Ectodermal cell (in vitro differentiated cells): ENCODE measurements at regions not wholly inside any gene's neighbourhood (a gene's known extent, or its start where the extent isn't known, plus 50 kb on each side); places are given as distances from the start of the nearest gene placed in this dataset.
"Not testable (repeated sequence)": the region's sequence is repeated elsewhere in the genome, so short reads cannot be mapped to it uniquely, and the experiment has no call there.

Source experiments
- H3K27ac ChIP-seq: 2 replicates; pipeline ENCODE4 v1.7.0; 2013; ENCODE audit warnings: mild to moderate bottlenecking, low read depth, low read length; ENCODE audit not compliant: insufficient read depth, poor library complexity, severe bottlenecking
- H3K27me3 ChIP-seq: 2 replicates; pipeline ENCODE4 v1.7.0; 2013; ENCODE audit warnings: mild to moderate bottlenecking, low read length; ENCODE audit not compliant: insufficient read depth, control insufficient read depth, poor library complexity, severe bottlenecking
- H3K36me3 ChIP-seq: one replicate; pipeline ENCODE4 v1.7.0; 2013; ENCODE audit warnings: low read length; ENCODE audit not compliant: control insufficient read depth, insufficient read depth
- H3K4me1 ChIP-seq: one replicate; pipeline ENCODE4 v1.7.0; 2013; ENCODE audit warnings: low read length; ENCODE audit not compliant: control insufficient read depth, insufficient read depth
- H3K4me3 ChIP-seq: 2 replicates; pipeline ENCODE4 v1.7.0; 2013; ENCODE audit warnings: low read depth, low read length, control low read depth; ENCODE audit not compliant: insufficient read depth
- H3K9me3 ChIP-seq: 2 replicates; pipeline ENCODE4 v1.7.0; 2013; ENCODE audit warnings: mild to moderate bottlenecking, low read length, moderate library complexity; ENCODE audit not compliant: control insufficient read depth
- WGBS, 2 experiments: methylation state at CpG; one replicate each; pipeline ENCODE4 v1.1.7; 2013; ENCODE audit warnings: missing lambda C conversion rate in 2 of 2; 5-methylcytosine and 5-hydroxymethylcytosine counted together

GRCh38 chr4:176614793-176615192 lies 177.9 kb downstream of the VEGFC start:
- WGBS, 2 experiments: no CpG with 5 or more reads among the region's 3 CpGs
- H3K27ac ChIP-seq: no peak overlapping the region
- no peaks in the 10 kb centered on the region for H3K36me3 ChIP-seq
- H3K4me1 ChIP-seq: no peaks in the 10 kb centered on the region
- no peaks in the 10 kb centered on the region for H3K9me3 ChIP-seq
- H3K4me3 ChIP-seq: no peak overlapping the region
- no peaks in the 10 kb centered on the region for H3K27me3 ChIP-seq

- H3K4me3 ChIP-seq: no peak overlapping the region
- no peaks in the 10 kb centered on the region for H3K36me3 ChIP-seq
- H3K4me1 ChIP-seq: no peaks in the 10 kb centered on the region
- H3K9me3 ChIP-seq: no peaks in the 10 kb centered on the region
- H3K27me3 ChIP-seq: no peaks in the 10 kb centered on the region
- H3K27ac ChIP-seq: no peak overlapping the region
- 91 to 95% methylated on average over 1 of the region's 2 CpGs for WGBS, 2 experiments
These were observed 176.6 kb downstream of the VEGFC start for GRCh38 chr4:176616151-176616550.

DNA sequence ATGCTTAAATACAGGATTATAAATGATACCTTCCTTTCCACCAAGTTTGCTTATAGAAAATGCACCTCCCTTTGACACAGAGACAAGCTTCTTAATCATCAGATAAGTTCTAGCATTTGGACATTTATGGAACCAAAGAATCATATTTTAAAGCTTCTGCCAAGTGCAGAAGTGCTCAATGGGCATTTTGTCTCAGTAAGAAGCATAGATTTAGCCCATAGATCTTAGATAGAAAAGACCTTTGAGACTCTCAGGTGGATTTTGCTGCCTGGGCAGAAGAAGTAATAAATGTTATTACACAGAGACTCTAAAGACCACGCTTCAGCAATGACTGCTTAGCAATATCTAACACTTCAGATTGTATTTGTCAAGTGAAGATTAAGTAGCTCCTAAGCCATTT lies 174.6 kb downstream of the VEGFC start:
- Histone ChIP-seq H3K9me3 (no peaks in the 10 kb centered on the region), H3K4me3 (no peak overlapping the region), H3K36me3 (no peaks in the 10 kb centered on the region), H3K27ac (no peak overlapping the region), H3K4me1 (no peaks in the 10 kb centered on the region), H3K27me3 (no peaks in the 10 kb centered on the region)
- WGBS, 2 experiments: 94% methylated on average over 1 of the region's 1 CpG; no CpG with 5 or more reads in 1 of the 2 experiments

DNA sequence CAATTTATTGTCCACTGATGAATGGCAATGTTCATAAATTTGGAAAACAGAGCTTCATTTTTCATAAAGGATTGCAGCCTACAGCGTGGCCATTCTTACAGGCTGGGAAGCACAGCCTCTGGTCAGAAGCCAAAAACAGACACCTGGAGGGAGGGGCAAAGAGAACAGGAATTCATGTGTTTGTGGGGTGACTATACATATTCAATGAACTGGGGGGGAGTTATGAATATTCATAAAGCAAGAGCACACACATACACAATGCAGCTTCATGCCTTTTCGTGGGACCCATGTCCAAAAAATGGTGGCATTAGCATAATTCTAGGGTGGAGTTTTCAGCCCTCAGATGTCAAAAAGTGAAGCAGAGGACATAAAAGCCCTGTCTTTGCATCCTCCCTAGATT lies 173.3 kb downstream of the VEGFC start:
- H3K27ac ChIP-seq: no peak overlapping the region
- H3K4me3 ChIP-seq: no peak overlapping the region
- H3K27me3 ChIP-seq: no peaks in the 10 kb centered on the region
- H3K9me3 ChIP-seq: no peaks in the 10 kb centered on the region
- H3K36me3 ChIP-seq: no peaks in the 10 kb centered on the region
- no peaks in the 10 kb centered on the region for H3K4me1 ChIP-seq
- WGBS, 2 experiments: 86 to 100% methylated on average over 2 of the region's 2 CpGs

- no peak overlapping the region for H3K27ac ChIP-seq
- H3K27me3 ChIP-seq: no peaks in the 10 kb centered on the region
- no peak overlapping the region for H3K4me3 ChIP-seq
- H3K9me3 ChIP-seq: no peaks in the 10 kb centered on the region
- no peaks in the 10 kb centered on the region for H3K36me3 ChIP-seq
- no peaks in the 10 kb centered on the region for H3K4me1 ChIP-seq
- 92 to 100% methylated on average over 2 of the region's 2 CpGs for WGBS, 2 experiments
These were observed 170.3 kb downstream of the VEGFC start for GRCh38 chr4:176622251-176622948.

- not testable (repeated sequence) for H3K36me3 ChIP-seq
- 95 to 97% methylated on average over 37 of the region's 37 CpGs for WGBS, 2 experiments
These were observed 167.6 kb downstream of the VEGFC start for GRCh38 chr4:176624983-176625610.

DNA sequence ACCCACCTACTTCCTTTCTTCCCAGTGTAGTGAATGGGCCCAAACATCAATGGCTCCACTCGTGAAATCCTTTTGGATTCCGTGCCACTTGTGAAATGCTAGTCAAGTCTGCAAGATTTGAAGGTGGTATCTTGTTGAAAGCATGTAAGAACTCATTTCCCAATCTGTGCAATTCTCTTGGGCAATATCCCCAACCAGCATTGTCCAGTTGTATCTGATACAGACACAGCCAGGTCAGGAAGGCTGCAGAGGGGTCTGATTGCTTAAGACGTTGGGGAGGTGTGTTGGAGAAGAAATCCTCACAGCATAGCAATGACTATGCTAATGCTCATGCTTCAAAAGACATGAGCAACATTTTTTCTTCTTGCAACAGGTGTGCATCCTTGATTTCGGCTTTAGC lies 164.8 kb downstream of the VEGFC start:
- H3K27ac ChIP-seq: no peak overlapping the region
- no peaks in the 10 kb centered on the region for H3K9me3 ChIP-seq
- 94 to 96% methylated on average over 3 to 4 of the region's 4 CpGs for WGBS, 2 experiments
- no peak overlapping the region for H3K4me3 ChIP-seq
- H3K36me3 ChIP-seq: no peaks in the 10 kb centered on the region
- H3K27me3 ChIP-seq: no peaks in the 10 kb centered on the region
- no peaks in the 10 kb centered on the region for H3K4me1 ChIP-seq

More at GRCh38 chr4:176624983-176625610, 167.6 kb downstream of the VEGFC start:
- not testable (repeated sequence) for H3K4me1 ChIP-seq, H3K27me3 ChIP-seq, H3K4me3 ChIP-seq, H3K9me3 ChIP-seq, H3K27ac ChIP-seq

DNA sequence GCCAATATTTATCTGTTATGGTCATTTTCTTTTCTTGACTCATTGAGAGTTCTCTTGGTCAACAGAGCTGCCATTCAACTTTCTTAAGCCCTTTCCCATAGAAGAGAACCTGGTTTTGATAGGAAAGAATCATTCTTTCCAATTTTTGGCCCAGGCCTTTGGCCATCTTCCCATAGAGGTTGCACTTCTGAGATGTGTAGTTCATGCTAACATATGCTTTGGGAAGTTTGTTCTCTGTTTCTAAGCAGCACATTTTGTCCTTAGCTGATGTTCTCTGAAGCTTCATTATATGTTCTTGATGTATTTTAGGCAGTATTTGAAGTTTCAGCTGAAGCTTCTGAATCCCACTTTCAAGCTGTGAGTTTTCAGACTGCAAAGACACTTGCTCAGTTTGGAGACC lies 161.1 kb downstream of the VEGFC start:
- Histone ChIP-seq H3K36me3 (no peaks in the 10 kb centered on the region), H3K9me3 (no peaks in the 10 kb centered on the region), H3K27ac (no peak overlapping the region), H3K27me3 (no peaks in the 10 kb centered on the region), H3K4me3 (no peak overlapping the region), H3K4me1 (no peaks in the 10 kb centered on the region)
